ENCODE measurements at regions not wholly inside any gene's neighbourhood (a gene's known extent, or its start where the extent isn't known, plus 50 kb on each side); places are given as distances from the start of the nearest gene placed in this dataset.

GRCh38 chr22:47672526-47672925, 910.1 kb downstream of the TBC1D22A start:
- no peak for DNase-seq (ENCODE audit: low read depth)

- no peak for DNase-seq (ENCODE audit: low read depth)
Observed at GRCh38 chr22:47665151-47665550, 902.7 kb downstream of the TBC1D22A start.

- DNase-seq (ENCODE audit: low read depth) = no peak
Observed at GRCh38 chr22:47663615-47664605, 901.5 kb downstream of the TBC1D22A start.

- no peak for DNase-seq (ENCODE audit: low read depth)
Observed at GRCh38 chr22:47659467-47660223, 897.2 kb downstream of the TBC1D22A start.

GRCh38 chr22:47658182-47658581, 895.7 kb downstream of the TBC1D22A start:
- no peak for DNase-seq (ENCODE audit: low read depth)

GRCh38 chr22:47657224-47657623, 894.8 kb downstream of the TBC1D22A start:
- DNase-seq (ENCODE audit: low read depth) = no peak

GRCh38 chr22:47656806-47657205, 894.4 kb downstream of the TBC1D22A start:
- no peak for DNase-seq (ENCODE audit: low read depth)

- DNase-seq (ENCODE audit: low read depth) = no peak
Observed at GRCh38 chr22:47655930-47656329, 893.5 kb downstream of the TBC1D22A start.

- DNase-seq (ENCODE audit: low read depth) = no peak
Observed at GRCh38 chr22:47654922-47655491, 892.6 kb downstream of the TBC1D22A start.

- no peak for DNase-seq (ENCODE audit: low read depth)
Observed at GRCh38 chr22:47653921-47654320, 891.5 kb downstream of the TBC1D22A start.

- DNase-seq (ENCODE audit: low read depth) = no peak
Observed at GRCh38 chr22:47651216-47651987, 889.0 kb downstream of the TBC1D22A start.

- no peak for DNase-seq (ENCODE audit: low read depth)
Observed at GRCh38 chr22:47647720-47648119, 885.3 kb downstream of the TBC1D22A start.

- no peak for DNase-seq (ENCODE audit: low read depth)
Observed at GRCh38 chr22:47647181-47647580, 884.7 kb downstream of the TBC1D22A start.

GRCh38 chr22:47645923-47646322, 883.5 kb downstream of the TBC1D22A start:
- DNase-seq (ENCODE audit: low read depth) = no peak

- no peak for DNase-seq (ENCODE audit: low read depth)
Observed at GRCh38 chr22:47645450-47645914, 883.0 kb downstream of the TBC1D22A start.

GRCh38 chr22:47634347-47634746, 871.9 kb downstream of the TBC1D22A start:
- no peak for DNase-seq (ENCODE audit: low read depth)

GRCh38 chr22:47633111-47633510, 870.7 kb downstream of the TBC1D22A start:
- no peak for DNase-seq (ENCODE audit: low read depth)

- DNase-seq (ENCODE audit: low read depth) = no peak
Observed at GRCh38 chr22:47632701-47633100, 870.3 kb downstream of the TBC1D22A start.

GRCh38 chr22:47631571-47632102, 869.2 kb downstream of the TBC1D22A start:
- DNase-seq (ENCODE audit: low read depth) = no peak

- no peak for DNase-seq (ENCODE audit: low read depth)
Observed at GRCh38 chr22:47630741-47631534, 868.5 kb downstream of the TBC1D22A start.

Data from GM04503 (cell line).